AG09319 (cell line): ENCODE measurements at regions not wholly inside any gene's neighbourhood (a gene's known extent, or its start where the extent isn't known, plus 50 kb on each side); places are given as distances from the start of the nearest gene placed in this dataset.
"Not testable (repeated sequence)": the region's sequence is repeated elsewhere in the genome, so short reads cannot be mapped to it uniquely, and the experiment has no call there.

ENCODE experiments used
- DNase-seq: peaks from one replicate; pipeline ENCODE4 v3.0.0-alpha.2; 2010; ENCODE audit warnings: low read depth; ENCODE audit errors: extremely low read depth
- TF ChIP-seq, protein P1 (sequence below): IDR thresholded peaks from 2 replicates; pipeline ENCODE4 v1.5.1; 2011; ENCODE audit warnings: low read depth, mild to moderate bottlenecking, inconsistent platforms, low read length, moderate library complexity

GRCh38 chr3:6354653-6355052 lies 506.3 kb upstream of the GRM7 start:
- TF ChIP-seq, protein P1, sequence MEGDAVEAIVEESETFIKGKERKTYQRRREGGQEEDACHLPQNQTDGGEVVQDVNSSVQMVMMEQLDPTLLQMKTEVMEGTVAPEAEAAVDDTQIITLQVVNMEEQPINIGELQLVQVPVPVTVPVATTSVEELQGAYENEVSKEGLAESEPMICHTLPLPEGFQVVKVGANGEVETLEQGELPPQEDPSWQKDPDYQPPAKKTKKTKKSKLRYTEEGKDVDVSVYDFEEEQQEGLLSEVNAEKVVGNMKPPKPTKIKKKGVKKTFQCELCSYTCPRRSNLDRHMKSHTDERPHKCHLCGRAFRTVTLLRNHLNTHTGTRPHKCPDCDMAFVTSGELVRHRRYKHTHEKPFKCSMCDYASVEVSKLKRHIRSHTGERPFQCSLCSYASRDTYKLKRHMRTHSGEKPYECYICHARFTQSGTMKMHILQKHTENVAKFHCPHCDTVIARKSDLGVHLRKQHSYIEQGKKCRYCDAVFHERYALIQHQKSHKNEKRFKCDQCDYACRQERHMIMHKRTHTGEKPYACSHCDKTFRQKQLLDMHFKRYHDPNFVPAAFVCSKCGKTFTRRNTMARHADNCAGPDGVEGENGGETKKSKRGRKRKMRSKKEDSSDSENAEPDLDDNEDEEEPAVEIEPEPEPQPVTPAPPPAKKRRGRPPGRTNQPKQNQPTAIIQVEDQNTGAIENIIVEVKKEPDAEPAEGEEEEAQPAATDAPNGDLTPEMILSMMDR: no peak
- no peak for DNase-seq

DNA sequence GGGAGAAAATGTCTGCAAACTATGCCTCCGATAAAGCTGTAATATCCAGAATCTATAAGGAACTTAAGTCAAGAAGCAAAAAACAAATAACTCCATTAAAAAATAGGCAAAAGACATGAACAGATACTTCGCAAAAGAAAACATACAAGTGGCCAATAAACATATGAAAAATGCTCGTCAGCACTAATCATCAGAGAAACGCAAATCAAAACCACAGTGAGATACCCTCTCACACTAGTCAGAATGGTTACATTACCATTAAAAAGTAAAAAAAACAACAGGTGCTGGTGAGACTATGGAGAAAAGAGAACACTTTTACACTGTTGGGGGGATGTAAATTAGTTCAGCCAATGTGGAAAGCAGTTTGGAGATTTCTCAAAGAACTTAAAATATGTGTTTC lies 498.5 kb upstream of the GRM7 start:
- no peak for DNase-seq
- TF ChIP-seq, protein P1: no peak

- DNase-seq: no peak
- TF ChIP-seq, protein P1: no peak
These were observed 493.7 kb upstream of the GRM7 start for GRCh38 chr3:6367171-6367570.

- DNase-seq: no peak
- TF ChIP-seq, protein P1: no peak
These were observed 468.8 kb upstream of the GRM7 start for GRCh38 chr3:6392123-6392522.

- TF ChIP-seq, protein P1: no peak
- no peak for DNase-seq
These were observed 466.0 kb upstream of the GRM7 start for GRCh38 chr3:6394944-6395343.

DNA sequence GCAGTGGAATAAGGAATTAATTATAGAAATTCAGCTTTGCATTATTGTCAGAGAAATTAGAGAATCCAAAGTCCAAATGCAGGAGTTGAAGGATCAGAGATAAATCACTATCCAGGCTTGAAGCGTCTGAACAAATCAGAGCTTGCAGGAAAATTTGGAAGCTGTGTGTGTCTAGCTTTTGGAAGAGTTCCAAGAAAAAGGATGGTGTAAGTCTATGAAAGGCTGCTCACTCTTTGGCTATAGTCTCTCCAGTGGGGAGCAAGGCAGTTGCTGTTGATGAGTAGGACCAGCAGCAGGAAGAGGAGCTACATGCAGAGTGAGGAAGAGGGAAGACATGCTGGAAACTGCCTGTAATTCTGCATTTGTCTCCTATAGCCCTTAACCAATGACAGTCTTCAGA lies 464.3 kb upstream of the GRM7 start:
- TF ChIP-seq, protein P1: no peak
- no peak for DNase-seq

DNA sequence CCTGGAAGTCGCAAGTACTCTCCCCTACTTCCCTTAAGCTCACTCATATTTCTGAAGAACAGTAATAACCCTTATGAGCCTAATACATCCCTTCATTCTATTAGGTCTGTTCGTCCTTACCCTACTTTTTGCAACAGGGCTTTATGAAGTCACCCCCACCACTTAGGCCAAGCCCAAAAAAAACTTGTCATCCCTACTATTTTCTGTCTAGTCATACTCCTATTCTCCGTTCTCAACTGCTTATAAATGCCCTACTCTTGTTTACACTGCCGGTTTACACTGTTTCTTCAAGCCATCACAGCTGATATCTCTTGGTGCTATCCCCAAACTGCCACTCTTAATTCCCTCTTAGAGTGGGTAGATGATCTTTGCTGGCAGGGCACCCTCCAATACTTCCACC lies 458.2 kb upstream of the GRM7 start:
- not testable (repeated sequence) for DNase-seq

- DNase-seq: not testable (repeated sequence)
These were observed 454.0 kb upstream of the GRM7 start for GRCh38 chr3:6406923-6407322.
